Parathyroid adenoma (tissue), 2 donors: ENCODE measurements at regions not wholly inside any gene's neighbourhood (a gene's known extent, or its start where the extent isn't known, plus 50 kb on each side); places are given as distances from the start of the nearest gene placed in this dataset.
"Not testable (repeated sequence)": the region's sequence is repeated elsewhere in the genome, so short reads cannot be mapped to it uniquely, and the experiment has no call there.

Experiments
- H2AFZ ChIP-seq: fragments of 300-600 bp; sonication (generic); one replicate; pipeline ENCODE4 v1.7.0; 2017; ENCODE audit warnings: antibody characterized with exemption, mild to moderate bottlenecking
- H3K27ac ChIP-seq: fragments of 300-600 bp; sonication (generic); one replicate; pipeline ENCODE4 v1.7.0; 2017
- H3K27me3 ChIP-seq: fragments of 300-600 bp; sonication (generic); one replicate; pipeline ENCODE4 v1.7.0; 2017; ENCODE audit warnings: low read length; ENCODE audit not compliant: control insufficient read depth, insufficient read depth
- H3K36me3 ChIP-seq: fragments of 300-600 bp; sonication (generic); one replicate; pipeline ENCODE4 v1.7.0; 2017; ENCODE audit warnings: low read length; ENCODE audit not compliant: control insufficient read depth, insufficient read depth
- H3K4me1 ChIP-seq: fragments of 300-600 bp; sonication (generic); one replicate; pipeline ENCODE4 v1.7.0; 2017; ENCODE audit warnings: control low read depth
- H3K4me2 ChIP-seq: fragments of 300-600 bp; sonication (generic); one replicate; pipeline ENCODE4 v1.7.0; 2017; ENCODE audit warnings: low read length
- H3K4me3 ChIP-seq: fragments of 300-600 bp; sonication (generic); one replicate; pipeline ENCODE4 v1.7.0; 2017; ENCODE audit warnings: low read depth, low read length
- H3K79me2 ChIP-seq: fragments of 300-600 bp; sonication (generic); one replicate; pipeline ENCODE4 v1.7.0; 2017; ENCODE audit warnings: control low read depth
- H3K9ac ChIP-seq: fragments of 300-600 bp; sonication (generic); one replicate; pipeline ENCODE4 v1.7.0; 2017; ENCODE audit warnings: mild to moderate bottlenecking
- H3K9me3 ChIP-seq: fragments of 300-600 bp; sonication (generic); one replicate; pipeline ENCODE4 v1.7.0; 2017; ENCODE audit warnings: low read length; ENCODE audit not compliant: control insufficient read depth
- TF ChIP-seq, protein P1 (sequence below): fragments of 300-600 bp; sonication (generic); IDR thresholded peaks from one replicate; pipeline ENCODE4 v1.7.0; 2017; ENCODE audit warnings: antibody characterized with exemption, mild to moderate bottlenecking
- donor health status: primary hyperparathyroidism.

DNA sequence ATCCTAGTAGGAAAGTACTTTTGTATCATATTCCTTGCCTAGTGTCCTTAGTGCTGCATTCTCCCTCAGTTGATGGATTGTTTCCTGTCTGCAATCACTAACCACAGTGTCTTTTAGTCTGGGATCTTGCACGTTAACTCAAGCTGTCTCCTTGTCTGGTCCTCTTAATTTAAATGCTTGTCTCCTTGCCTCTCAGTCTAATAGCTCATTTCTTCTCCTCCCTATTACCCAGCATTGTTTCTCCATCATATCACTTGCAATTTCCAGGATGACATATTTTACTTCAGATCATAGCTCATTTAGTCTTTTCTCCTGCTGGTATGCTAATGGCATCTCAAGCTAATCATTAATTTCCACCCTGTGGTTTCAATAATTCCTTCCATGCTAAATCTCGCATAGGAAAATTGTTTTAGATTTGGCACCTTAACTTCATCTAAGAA is 2052.0 kb upstream of the C9orf72 start:
- H3K27me3 ChIP-seq: no peaks in the 10 kb centered on the region
- H2AFZ ChIP-seq: no peak overlapping the region
- H3K36me3 ChIP-seq: no peaks in the 10 kb centered on the region
- no peak overlapping the region for H3K4me2 ChIP-seq
- H3K4me3 ChIP-seq: no peak overlapping the region
- no peaks in the 10 kb centered on the region for H3K4me1 ChIP-seq
- TF ChIP-seq, protein P1, sequence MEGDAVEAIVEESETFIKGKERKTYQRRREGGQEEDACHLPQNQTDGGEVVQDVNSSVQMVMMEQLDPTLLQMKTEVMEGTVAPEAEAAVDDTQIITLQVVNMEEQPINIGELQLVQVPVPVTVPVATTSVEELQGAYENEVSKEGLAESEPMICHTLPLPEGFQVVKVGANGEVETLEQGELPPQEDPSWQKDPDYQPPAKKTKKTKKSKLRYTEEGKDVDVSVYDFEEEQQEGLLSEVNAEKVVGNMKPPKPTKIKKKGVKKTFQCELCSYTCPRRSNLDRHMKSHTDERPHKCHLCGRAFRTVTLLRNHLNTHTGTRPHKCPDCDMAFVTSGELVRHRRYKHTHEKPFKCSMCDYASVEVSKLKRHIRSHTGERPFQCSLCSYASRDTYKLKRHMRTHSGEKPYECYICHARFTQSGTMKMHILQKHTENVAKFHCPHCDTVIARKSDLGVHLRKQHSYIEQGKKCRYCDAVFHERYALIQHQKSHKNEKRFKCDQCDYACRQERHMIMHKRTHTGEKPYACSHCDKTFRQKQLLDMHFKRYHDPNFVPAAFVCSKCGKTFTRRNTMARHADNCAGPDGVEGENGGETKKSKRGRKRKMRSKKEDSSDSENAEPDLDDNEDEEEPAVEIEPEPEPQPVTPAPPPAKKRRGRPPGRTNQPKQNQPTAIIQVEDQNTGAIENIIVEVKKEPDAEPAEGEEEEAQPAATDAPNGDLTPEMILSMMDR: no peak
- no peak overlapping the region for H3K9ac ChIP-seq
- no peak overlapping the region for H3K27ac ChIP-seq
- no peaks in the 10 kb centered on the region for H3K9me3 ChIP-seq
- no peaks in the 10 kb centered on the region for H3K79me2 ChIP-seq

DNA sequence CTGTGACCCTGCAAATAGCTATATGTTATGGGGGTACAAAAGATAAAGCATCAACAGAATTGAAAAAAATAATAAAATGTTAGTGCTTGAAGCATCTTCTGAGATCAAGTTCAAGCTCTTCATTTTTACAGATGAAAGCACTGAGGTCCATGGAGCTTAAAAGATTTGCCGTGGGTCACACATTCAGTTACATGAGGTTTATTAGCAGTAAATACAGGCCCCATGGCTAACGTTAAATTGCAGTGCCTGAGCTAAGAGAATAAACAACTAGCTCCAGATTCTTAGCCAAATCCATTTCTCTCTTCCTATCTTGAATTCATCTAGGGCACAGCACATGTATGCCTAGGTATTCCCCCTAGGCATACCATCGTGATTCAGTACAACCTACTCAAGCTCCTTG is 2052.7 kb upstream of the C9orf72 start:
- no peaks in the 10 kb centered on the region for H3K36me3 ChIP-seq
- no peak overlapping the region for H3K4me3 ChIP-seq
- H3K4me2 ChIP-seq: no peak overlapping the region
- TF ChIP-seq, protein P1: no peak
- no peaks in the 10 kb centered on the region for H3K27me3 ChIP-seq
- H3K4me1 ChIP-seq: no peaks in the 10 kb centered on the region
- no peaks in the 10 kb centered on the region for H3K9me3 ChIP-seq
- H3K9ac ChIP-seq: no peak overlapping the region
- H3K79me2 ChIP-seq: no peaks in the 10 kb centered on the region
- no peak overlapping the region for H3K27ac ChIP-seq
- no peak overlapping the region for H2AFZ ChIP-seq

DNA sequence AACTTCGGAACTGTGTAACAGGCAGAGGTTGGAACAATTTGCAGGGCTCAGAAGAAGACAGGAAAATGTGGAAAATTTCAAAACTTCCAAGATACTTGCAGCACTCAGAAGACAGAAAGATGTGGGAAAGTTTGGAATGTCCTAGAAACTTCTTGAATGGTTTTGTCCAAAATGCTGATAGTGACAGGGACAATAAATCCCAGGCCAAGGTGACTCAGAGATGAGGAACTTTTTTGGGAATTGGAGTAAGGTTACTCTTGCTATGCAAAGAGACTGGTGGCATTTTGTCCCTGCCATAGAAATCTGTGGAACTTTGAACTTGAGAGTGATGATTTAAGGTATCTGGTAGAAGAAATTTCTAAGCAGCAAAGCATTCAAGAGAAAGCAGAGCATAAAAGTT is 2055.6 kb upstream of the C9orf72 start:
- not testable (repeated sequence) for H3K9me3 ChIP-seq

DNA sequence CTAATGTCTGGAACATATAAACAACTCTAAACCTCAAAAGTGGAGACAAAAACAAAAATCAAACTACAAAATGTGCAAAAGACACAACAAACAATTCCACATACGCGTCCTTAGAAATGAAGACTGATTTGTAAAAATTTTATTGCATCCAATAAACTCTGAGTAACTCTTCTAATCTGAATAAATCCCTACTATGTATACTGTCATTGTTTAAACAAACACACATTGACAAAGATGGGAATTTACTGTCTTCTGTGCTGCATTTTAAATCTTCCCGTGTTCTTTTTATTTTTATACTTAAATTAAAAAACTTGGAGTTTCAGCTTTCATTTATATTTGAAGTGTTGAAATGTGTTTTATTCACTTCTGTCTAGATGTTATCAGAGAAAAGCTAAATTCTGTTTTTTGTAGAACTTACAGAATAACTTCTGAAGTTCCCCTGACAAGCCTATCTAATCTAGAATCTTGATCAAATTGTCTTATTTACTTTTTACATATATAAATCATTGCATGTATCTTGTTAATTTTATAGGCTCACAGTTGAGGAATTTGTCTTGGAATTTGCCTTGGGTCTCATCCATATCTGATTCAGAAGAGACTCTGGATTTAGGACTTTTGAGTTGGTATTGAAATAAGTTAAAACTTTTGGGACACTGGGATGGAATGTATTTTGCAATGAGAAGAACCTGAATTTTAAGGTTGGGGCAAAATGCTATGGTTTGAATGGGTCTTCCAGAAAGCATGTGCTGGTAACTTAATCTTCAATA is 2064.4 kb upstream of the C9orf72 start:
- Histone ChIP-seq H3K27ac (no peak overlapping the region), H3K9ac (no peak overlapping the region), H3K27me3 (no peaks in the 10 kb centered on the region), H3K4me3 (no peak overlapping the region), H3K9me3 (no peaks in the 10 kb centered on the region), H3K36me3 (no peaks in the 10 kb centered on the region), H3K79me2 (no peaks in the 10 kb centered on the region), H2AFZ (no peak overlapping the region), H3K4me1 (no peaks in the 10 kb centered on the region), H3K4me2 (no peak overlapping the region)
- TF ChIP-seq, protein P1: no peak

More for the DNA sequence above, 2055.6 kb upstream of the C9orf72 start:
- not testable (repeated sequence) for H3K27me3 ChIP-seq, H3K4me3 ChIP-seq, H3K36me3 ChIP-seq, H3K79me2 ChIP-seq, H3K27ac ChIP-seq, H3K4me2 ChIP-seq, H3K4me1 ChIP-seq, H2AFZ ChIP-seq, H3K9ac ChIP-seq

DNA sequence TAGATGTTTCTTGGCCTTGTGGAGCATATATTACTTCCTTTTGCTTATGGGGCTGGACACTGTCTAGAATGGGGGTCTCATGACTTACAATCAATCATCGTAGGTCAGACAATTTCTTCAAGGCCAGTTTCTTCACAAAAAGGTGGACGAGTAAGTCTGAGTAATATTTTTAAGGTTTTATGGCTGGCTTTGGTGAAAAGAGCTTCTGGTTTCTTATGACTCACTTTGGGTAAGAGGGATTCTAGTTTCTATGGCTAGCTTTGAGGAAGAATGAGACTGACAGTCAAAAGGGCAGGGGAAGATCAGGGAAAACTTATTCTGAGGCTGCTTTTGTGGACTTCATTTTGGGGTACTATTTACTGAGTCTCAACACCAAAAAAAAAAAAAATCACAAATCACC is 2067.2 kb upstream of the C9orf72 start:
- Histone ChIP-seq H3K9ac (no peak overlapping the region), H3K27ac (no peak overlapping the region), H3K4me1 (no peaks in the 10 kb centered on the region), H3K36me3 (no peaks in the 10 kb centered on the region), H2AFZ (no peak overlapping the region), H3K4me2 (no peak overlapping the region), H3K79me2 (no peaks in the 10 kb centered on the region), H3K4me3 (no peak overlapping the region), H3K9me3 (no peaks in the 10 kb centered on the region), H3K27me3 (no peaks in the 10 kb centered on the region)
- TF ChIP-seq, protein P1: no peak
